ENCODE measurements at regions not wholly inside any gene's neighbourhood (a gene's known extent, or its start where the extent isn't known, plus 50 kb on each side); places are given as distances from the start of the nearest gene placed in this dataset.

DNA sequence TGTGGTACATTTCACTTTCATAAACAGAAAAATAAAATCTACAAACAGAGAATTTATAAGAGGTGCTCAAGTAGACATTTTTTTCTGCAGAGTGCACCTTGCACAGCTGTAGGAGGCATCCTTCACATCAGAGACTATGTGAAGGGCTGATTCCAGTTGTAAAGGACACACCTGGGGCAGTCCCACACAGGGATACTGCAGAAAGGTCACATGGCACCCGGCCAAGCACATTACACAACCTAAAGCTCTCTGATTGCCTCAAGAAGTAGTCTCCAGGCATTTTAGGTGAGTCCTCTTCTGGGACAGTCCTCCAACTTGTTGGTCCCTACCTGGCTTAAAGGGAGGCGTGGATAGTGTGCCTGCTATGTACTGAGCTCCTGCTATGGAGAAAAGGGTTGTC lies 502.9 kb upstream of the NOX3 start:
- no peak for TF ChIP-seq EZH2 (IDR thresholded peaks at IDR 0.05; ENCODE audit: low read length)
- TF ChIP-seq, protein P1, sequence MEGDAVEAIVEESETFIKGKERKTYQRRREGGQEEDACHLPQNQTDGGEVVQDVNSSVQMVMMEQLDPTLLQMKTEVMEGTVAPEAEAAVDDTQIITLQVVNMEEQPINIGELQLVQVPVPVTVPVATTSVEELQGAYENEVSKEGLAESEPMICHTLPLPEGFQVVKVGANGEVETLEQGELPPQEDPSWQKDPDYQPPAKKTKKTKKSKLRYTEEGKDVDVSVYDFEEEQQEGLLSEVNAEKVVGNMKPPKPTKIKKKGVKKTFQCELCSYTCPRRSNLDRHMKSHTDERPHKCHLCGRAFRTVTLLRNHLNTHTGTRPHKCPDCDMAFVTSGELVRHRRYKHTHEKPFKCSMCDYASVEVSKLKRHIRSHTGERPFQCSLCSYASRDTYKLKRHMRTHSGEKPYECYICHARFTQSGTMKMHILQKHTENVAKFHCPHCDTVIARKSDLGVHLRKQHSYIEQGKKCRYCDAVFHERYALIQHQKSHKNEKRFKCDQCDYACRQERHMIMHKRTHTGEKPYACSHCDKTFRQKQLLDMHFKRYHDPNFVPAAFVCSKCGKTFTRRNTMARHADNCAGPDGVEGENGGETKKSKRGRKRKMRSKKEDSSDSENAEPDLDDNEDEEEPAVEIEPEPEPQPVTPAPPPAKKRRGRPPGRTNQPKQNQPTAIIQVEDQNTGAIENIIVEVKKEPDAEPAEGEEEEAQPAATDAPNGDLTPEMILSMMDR (optimal IDR thresholded peaks at IDR 0.05 in 1 of 3, IDR thresholded peaks at IDR 0.05 in 1 of 3, conservative IDR thresholded peaks at IDR 0.05 in 1 of 3; ENCODE audit: extremely low read depth in 1 of 3, insufficient read depth in 2 of 3, low read length in 3 of 3): no peak
- Histone ChIP-seq H2AFZ (ENCODE audit: control insufficient read depth, low read length) (no peak overlapping the region), H3K36me3 (ENCODE audit: control insufficient read depth in 2 of 2, extremely low read depth in 1 of 2, insufficient read depth in 2 of 2, low read length in 2 of 2) (no peaks in the 10 kb centered on the region), H3K4me1 (ENCODE audit: control insufficient read depth, extremely low read depth, insufficient read depth, low read length) (no peaks in the 10 kb centered on the region), H3K79me2 (ENCODE audit: control insufficient read depth, insufficient read depth, low read length) (no peaks in the 10 kb centered on the region), H3K27ac (ENCODE audit: control insufficient read depth, insufficient read depth, low read length) (no peak overlapping the region), H3K9me1 (ENCODE audit: control insufficient read depth, extremely low read depth, insufficient read depth, low read length) (no peaks in the 10 kb centered on the region), H3K4me2 (ENCODE audit: control insufficient read depth, extremely low read depth, insufficient read depth, low read depth, low read length) (no peak overlapping the region), H3K27me3 (ENCODE audit: control insufficient read depth, extremely low read depth, insufficient read depth, low read length) (no peaks in the 10 kb centered on the region), H3K9ac (ENCODE audit: control insufficient read depth, extremely low read depth, insufficient read depth, low read length) (no peak overlapping the region), H4K20me1 (ENCODE audit: control insufficient read depth, extremely low read depth, insufficient read depth, low read length) (no peaks in the 10 kb centered on the region), H3K4me3 (ENCODE audit: control insufficient read depth in 2 of 3, extremely low read depth in 1 of 3, insufficient read depth in 2 of 3, low read depth in 1 of 3, low read length in 3 of 3) (no peak overlapping the region), H3K9me3 (ENCODE audit: control insufficient read depth, low read depth, low read length) (no peaks in the 10 kb centered on the region)
- FAIRE-seq (no peak), DNase-seq (ENCODE audit: low read depth, low spot score) (no peak)
- dilution Hi-C loops (cut with MboI; ENCODE audit: extremely low pct_ligation_motif_present, low sequenced_read_pairs): no loop called here

GRCh38 chr6:155955038-155955437 lies 499.4 kb upstream of the NOX3 start:
- Histone ChIP-seq H3K4me3 (ENCODE audit: control insufficient read depth in 2 of 3, extremely low read depth in 1 of 3, insufficient read depth in 2 of 3, low read depth in 1 of 3, low read length in 3 of 3) (no peak overlapping the region), H3K27me3 (ENCODE audit: control insufficient read depth, extremely low read depth, insufficient read depth, low read length) (no peaks in the 10 kb centered on the region), H3K4me2 (ENCODE audit: control insufficient read depth, extremely low read depth, insufficient read depth, low read depth, low read length) (no peak overlapping the region), H3K36me3 (ENCODE audit: control insufficient read depth in 2 of 2, extremely low read depth in 1 of 2, insufficient read depth in 2 of 2, low read length in 2 of 2) (no peaks in the 10 kb centered on the region), H2AFZ (ENCODE audit: control insufficient read depth, low read length) (no peak overlapping the region), H3K79me2 (ENCODE audit: control insufficient read depth, insufficient read depth, low read length) (no peaks in the 10 kb centered on the region), H3K9me3 (ENCODE audit: control insufficient read depth, low read depth, low read length) (no peaks in the 10 kb centered on the region), H4K20me1 (ENCODE audit: control insufficient read depth, extremely low read depth, insufficient read depth, low read length) (no peaks in the 10 kb centered on the region), H3K9me1 (ENCODE audit: control insufficient read depth, extremely low read depth, insufficient read depth, low read length) (no peaks in the 10 kb centered on the region), H3K9ac (ENCODE audit: control insufficient read depth, extremely low read depth, insufficient read depth, low read length) (no peak overlapping the region), H3K27ac (ENCODE audit: control insufficient read depth, insufficient read depth, low read length) (no peak overlapping the region), H3K4me1 (ENCODE audit: control insufficient read depth, extremely low read depth, insufficient read depth, low read length) (no peaks in the 10 kb centered on the region)
- dilution Hi-C loops (cut with MboI; ENCODE audit: extremely low pct_ligation_motif_present, low sequenced_read_pairs): no loop called here
- DNase-seq (ENCODE audit: low read depth, low spot score) (no peak), FAIRE-seq (no peak)
- no peak for TF ChIP-seq EZH2 (IDR thresholded peaks at IDR 0.05; ENCODE audit: low read length)
- TF ChIP-seq, protein P1 (optimal IDR thresholded peaks at IDR 0.05 in 1 of 3, IDR thresholded peaks at IDR 0.05 in 1 of 3, conservative IDR thresholded peaks at IDR 0.05 in 1 of 3; ENCODE audit: extremely low read depth in 1 of 3, insufficient read depth in 2 of 3, low read length in 3 of 3): no peak

All from keratinocyte (primary cell).